Coronary artery (tissue), 2 donors: ENCODE measurements at regions not wholly inside any gene's neighbourhood (a gene's known extent, or its start where the extent isn't known, plus 50 kb on each side); places are given as distances from the start of the nearest gene placed in this dataset.

Source experiments
- DNase-seq: peaks from one replicate; pipeline ENCODE4 v3.0.0-alpha.2; 2017; ENCODE audit warnings: low spot score
- H3K27ac ChIP-seq, 2 donors: fragments of 200-600 bp; sonication (generic); one replicate each; pipeline ENCODE4 v1.5.1; 2016 to 2019
- H3K4me3 ChIP-seq: fragments of 200-600 bp; sonication (generic); 2 replicates; pipeline ENCODE4 v1.5.1; 2016; ENCODE audit warnings: mild to moderate bottlenecking, moderate library complexity
- TF ChIP-seq, protein P1 (sequence below): fragments of 200-600 bp; sonication (generic); IDR thresholded peaks from one replicate; pipeline ENCODE4 v1.5.1; 2019; ENCODE audit warnings: antibody characterized with exemption

DNA sequence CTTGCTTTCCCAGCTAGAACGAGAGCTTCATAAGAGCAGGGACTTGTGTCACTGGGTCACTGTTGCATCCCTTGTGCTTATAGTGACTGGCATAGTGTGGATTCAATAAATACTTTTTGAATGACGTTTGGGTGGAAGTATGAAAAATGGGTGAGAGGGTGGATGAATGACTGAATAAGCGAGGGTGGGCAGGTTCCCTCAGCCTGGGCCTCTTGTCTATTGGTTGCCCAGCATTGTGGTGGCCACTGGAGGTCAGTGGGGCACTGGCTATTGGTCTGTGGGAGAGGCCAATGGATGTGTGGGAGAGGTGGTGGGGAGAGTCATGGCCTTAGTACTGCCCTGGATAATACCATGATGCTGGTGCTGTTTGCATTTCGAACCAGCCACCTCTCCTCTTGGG lies 93.8 kb upstream of the SKOR2 start:
- no peak for DNase-seq
- H3K4me3 ChIP-seq, result no peak overlapping the region
- H3K27ac ChIP-seq, result no peak overlapping the region
- TF ChIP-seq, protein P1, sequence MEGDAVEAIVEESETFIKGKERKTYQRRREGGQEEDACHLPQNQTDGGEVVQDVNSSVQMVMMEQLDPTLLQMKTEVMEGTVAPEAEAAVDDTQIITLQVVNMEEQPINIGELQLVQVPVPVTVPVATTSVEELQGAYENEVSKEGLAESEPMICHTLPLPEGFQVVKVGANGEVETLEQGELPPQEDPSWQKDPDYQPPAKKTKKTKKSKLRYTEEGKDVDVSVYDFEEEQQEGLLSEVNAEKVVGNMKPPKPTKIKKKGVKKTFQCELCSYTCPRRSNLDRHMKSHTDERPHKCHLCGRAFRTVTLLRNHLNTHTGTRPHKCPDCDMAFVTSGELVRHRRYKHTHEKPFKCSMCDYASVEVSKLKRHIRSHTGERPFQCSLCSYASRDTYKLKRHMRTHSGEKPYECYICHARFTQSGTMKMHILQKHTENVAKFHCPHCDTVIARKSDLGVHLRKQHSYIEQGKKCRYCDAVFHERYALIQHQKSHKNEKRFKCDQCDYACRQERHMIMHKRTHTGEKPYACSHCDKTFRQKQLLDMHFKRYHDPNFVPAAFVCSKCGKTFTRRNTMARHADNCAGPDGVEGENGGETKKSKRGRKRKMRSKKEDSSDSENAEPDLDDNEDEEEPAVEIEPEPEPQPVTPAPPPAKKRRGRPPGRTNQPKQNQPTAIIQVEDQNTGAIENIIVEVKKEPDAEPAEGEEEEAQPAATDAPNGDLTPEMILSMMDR, result no peak

DNA sequence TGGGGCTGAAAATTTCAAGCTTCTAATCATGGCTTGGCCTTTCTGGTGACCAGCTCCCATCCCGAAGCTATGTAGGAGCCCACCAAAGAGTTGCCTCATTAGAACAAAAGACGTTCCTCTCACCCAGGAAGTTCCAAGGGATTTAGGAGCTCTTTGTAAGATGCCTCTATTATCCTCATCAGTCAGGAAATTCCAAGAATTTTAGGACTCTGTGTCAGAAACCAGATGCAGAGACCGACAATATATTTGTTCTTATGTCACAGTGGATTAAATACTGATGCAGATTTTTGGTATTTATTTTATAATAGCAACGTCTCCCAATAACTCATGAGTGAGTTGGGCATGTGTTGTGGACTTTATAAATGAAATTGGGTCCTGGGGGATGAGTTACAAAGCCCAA lies 91.8 kb upstream of the SKOR2 start:
- no peak for DNase-seq
- Histone ChIP-seq H3K4me3 (no peak overlapping the region), H3K27ac (no peak overlapping the region)
- TF ChIP-seq, protein P1, result no peak

DNA sequence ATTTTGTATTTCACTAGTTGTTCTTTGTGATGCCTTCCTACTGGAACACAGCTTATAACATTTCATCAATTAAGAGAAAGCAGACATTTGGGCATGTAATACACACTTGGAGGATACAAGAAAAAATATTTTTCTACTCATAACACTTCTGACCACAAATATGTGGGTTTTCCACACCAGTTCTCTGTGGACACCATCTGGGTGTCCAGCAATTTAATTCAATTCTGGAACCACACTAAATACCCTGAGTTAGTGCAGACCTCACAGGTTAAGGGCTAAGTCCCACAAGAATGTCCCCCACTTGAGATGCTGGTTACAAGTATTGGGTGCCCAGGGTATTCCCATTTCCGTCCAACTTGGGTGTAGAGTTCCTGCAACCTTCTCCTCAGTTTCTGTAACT lies 91.1 kb upstream of the SKOR2 start:
- TF ChIP-seq, protein P1, result no peak
- Histone ChIP-seq H3K27ac (no peak overlapping the region), H3K4me3 (no peak overlapping the region)
- no peak for DNase-seq

DNA sequence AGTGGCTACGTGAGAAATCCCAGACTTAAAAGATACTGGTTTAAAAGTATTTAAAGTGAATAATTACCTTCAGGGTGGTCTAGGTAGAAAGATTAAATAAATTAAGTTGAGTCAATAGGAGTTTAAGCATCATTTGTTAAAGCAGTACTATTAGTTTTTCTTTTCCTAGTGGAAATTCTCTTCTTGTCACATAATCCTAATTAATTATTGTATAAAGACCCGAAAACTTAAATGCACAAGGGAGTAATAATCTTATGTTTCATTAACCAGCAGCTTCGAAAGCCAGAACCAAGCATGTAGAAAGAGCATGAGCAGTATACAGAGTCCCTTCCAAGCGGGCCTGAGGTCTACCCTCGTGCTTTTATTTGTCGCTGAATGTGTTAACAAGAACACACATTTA lies 90.2 kb upstream of the SKOR2 start:
- TF ChIP-seq, protein P1, result no peak
- Histone ChIP-seq H3K4me3 (no peak overlapping the region), H3K27ac (no peak overlapping the region)
- DNase-seq, result no peak

DNA sequence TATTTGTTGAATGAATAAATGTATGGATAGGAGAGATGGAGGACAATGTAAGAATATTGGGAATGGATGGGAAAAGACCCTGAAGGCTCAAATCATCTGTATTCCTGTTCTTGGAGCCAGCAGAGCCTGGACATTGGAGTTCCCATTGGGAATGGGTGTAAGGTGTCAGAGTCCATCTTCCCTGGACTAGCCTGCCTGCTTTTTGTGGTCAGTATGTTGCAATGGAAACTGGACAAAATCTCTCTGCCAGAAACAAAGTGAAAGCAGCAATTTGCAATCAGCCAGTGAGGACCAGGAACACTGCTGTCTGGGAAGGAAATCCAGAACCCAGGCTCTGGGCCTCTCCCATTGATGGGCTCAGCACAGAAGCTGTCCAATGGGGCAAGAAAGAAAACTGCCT lies 83.5 kb upstream of the SKOR2 start:
- Histone ChIP-seq H3K4me3 (no peak overlapping the region), H3K27ac (no peak overlapping the region)
- DNase-seq, result no peak
- TF ChIP-seq, protein P1, result no peak

DNA sequence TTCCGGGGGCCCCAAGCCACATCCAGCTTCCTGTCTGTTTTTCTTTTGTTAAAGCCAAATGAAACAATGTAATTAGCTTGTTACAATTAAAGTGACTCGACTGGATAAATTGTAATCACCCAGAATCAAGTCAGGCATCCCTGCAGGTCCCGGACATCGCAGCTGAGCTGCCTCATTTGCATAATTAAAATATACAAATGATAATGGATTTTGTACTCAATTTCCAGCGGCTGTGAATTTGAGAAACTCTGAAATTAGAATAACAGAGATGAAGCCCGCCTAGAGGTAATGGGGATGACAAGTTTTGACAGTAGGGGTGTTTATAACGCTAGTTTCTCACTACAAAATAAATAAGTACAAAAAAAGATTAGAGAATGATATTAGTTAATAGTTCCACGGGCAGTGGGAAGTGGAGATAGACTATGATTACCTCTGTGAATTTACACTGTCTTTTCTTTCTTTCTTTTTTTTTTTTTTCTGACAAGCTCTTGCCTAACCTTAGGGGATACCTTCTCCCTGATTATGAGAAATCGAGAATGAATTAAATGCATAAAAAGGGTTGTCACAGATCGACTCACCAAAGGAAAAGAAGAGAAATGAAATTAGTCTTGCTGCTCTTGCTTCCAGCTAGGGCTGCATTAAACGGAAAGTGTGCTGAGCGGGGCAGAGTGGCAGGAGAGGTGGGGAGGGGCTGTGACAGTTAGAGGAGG lies 82.6 kb upstream of the SKOR2 start:
- DNase-seq, result no peak
- TF ChIP-seq, protein P1, result no peak
- Histone ChIP-seq H3K4me3 (no peak overlapping the region), H3K27ac (no peak overlapping the region)

DNA sequence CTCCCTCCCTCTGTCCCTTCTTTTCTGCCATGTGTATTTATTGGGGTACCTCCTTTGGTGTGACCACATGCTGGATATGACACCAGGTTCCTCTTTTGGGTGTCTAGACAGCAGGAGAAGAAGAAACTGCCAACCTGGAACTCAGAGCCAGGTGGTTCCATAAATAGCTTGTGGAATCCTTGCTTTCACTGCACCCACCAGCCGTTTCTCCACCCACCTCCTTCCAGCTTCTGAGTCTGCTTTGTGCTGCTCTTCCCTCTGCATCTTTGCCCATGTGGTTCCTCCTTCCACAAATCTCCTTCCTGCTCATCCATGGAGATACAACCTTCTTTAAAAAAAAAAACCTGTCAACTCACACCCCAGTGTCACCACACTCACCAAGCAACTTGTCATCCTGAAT lies 80.2 kb upstream of the SKOR2 start:
- Histone ChIP-seq H3K4me3 (no peak overlapping the region), H3K27ac (no peak overlapping the region)
- no peak for DNase-seq
- TF ChIP-seq, protein P1, result no peak
